SK-N-SH (cell line): ENCODE measurements at regions not wholly inside any gene's neighbourhood (a gene's known extent, or its start where the extent isn't known, plus 50 kb on each side); places are given as distances from the start of the nearest gene placed in this dataset.

Experiments
- CTCF ChIA-PET: fragments of 300-600, 350-600 bp; formaldehyde crosslinking; extraction: SDS; loops from one replicate; lab custom pipeline; 2021; lab: Yijun Ruan, JAX
- POLR2A ChIA-PET: fragments of 350-600 bp; sonication (Branson Sonifier 250); formaldehyde crosslinking; extraction: SDS; loops from one replicate; lab custom pipeline; 2020; ENCODE audit warnings: antibody characterized with exemption, inconsistent platforms; lab: Yijun Ruan, JAX
- DNase-seq: peaks from one replicate; pipeline ENCODE4 v3.0.0; 2012
- H2AFZ ChIP-seq: fragments of 200-600 bp; sonication (generic); 2 replicates; pipeline ENCODE4 v1.8.1; 2016; ENCODE audit warnings: antibody characterized with exemption, mild to moderate bottlenecking, low read depth
- H3F3A ChIP-seq: fragments of 200-600 bp; sonication (generic); replicated peaks from 2 replicates; pipeline ENCODE3; 2016; ENCODE audit warnings: antibody characterized with exemption, mild to moderate bottlenecking; ENCODE audit not compliant: insufficient read depth
- H3K27ac ChIP-seq, 2 experiments: fragments of 200-500 bp in 1 of 2; fragments of 200-600 bp in 1 of 2; sonication (Bioruptor generic) in 1 of 2; sonication (generic), shearing (Covaris generic) in 1 of 2; 2 replicates each; pipeline versions ENCODE4 v1.5.1 to v1.6.1; 2014 to 2016; ENCODE audit warnings: low read depth in 2 of 2, inconsistent platforms in 1 of 2, low read length in 1 of 2, mild to moderate bottlenecking in 1 of 2, mixed read lengths in 1 of 2
- H3K27me3 ChIP-seq: fragments of 200-600 bp; sonication (generic), shearing (Covaris generic); 2 replicates; pipeline ENCODE4 v1.6.1; 2016; ENCODE audit warnings: mixed run types; ENCODE audit not compliant: insufficient read depth
- H3K36me3 ChIP-seq, 2 experiments: fragments of 200-500 bp in 1 of 2; fragments of 200-600 bp in 1 of 2; sonication (Bioruptor generic) in 1 of 2; sonication (generic) in 1 of 2; replicated peaks in 1 of 2; 2 replicates each; pipeline versions ENCODE3 to v1.5.1; 2014 to 2016; ENCODE audit warnings: low read length in 1 of 2, mild to moderate bottlenecking in 1 of 2; ENCODE audit not compliant: insufficient read depth in 2 of 2, control insufficient read depth in 1 of 2
- H3K4me1 ChIP-seq, 2 experiments: fragments of 200-500 bp in 1 of 2; fragments of 200-600 bp in 1 of 2; sonication (Bioruptor generic) in 1 of 2; sonication (generic), shearing (Covaris generic) in 1 of 2; 2 replicates each; pipeline versions ENCODE4 v1.5.1 to v1.6.1; 2014 to 2016; ENCODE audit warnings: low read depth in 1 of 2, low read length in 1 of 2, mixed run types in 1 of 2; ENCODE audit not compliant: insufficient read depth in 2 of 2, control insufficient read depth in 1 of 2
- H3K4me2 ChIP-seq: fragments of 200-600 bp; sonication (generic), shearing (Covaris generic); 2 replicates; pipeline ENCODE4 v1.6.1; 2017; ENCODE audit warnings: mixed run types
- H3K4me3 ChIP-seq, 2 experiments: fragments of 200-500 bp in 1 of 2; fragments of 200-600 bp in 1 of 2; sonication (Bioruptor generic) in 1 of 2; sonication (generic), shearing (Covaris generic) in 1 of 2; 2 replicates each; pipeline versions ENCODE4 v1.5.1 to v1.8.1; 2014 to 2016; ENCODE audit warnings: low read depth in 2 of 2, inconsistent platforms in 1 of 2, low read length in 1 of 2, mild to moderate bottlenecking in 1 of 2, mixed read lengths in 1 of 2, moderate library complexity in 1 of 2
- H3K79me2 ChIP-seq: fragments of 200-600 bp; sonication (generic); 2 replicates; pipeline ENCODE4 v1.8.1; 2017; ENCODE audit warnings: mild to moderate bottlenecking; ENCODE audit not compliant: insufficient read depth
- H3K9ac ChIP-seq: fragments of 200-600 bp; sonication (generic); 2 replicates; pipeline ENCODE4 v1.6.1; 2017; ENCODE audit warnings: mixed run types
- H3K9me2 ChIP-seq: fragments of 200-600 bp; sonication (generic); 2 replicates; pipeline ENCODE4 v1.6.1; 2017; ENCODE audit warnings: mixed run types
- H3K9me3 ChIP-seq: fragments of 200-600 bp; sonication (generic); 2 replicates; pipeline ENCODE4 v1.6.1; 2017; ENCODE audit warnings: mixed run types, mild to moderate bottlenecking, moderate library complexity
- H4K20me1 ChIP-seq: fragments of 200-600 bp; sonication (generic); 2 replicates; pipeline ENCODE4 v1.6.1; 2017; ENCODE audit warnings: mild to moderate bottlenecking, mixed run types; ENCODE audit not compliant: insufficient read depth
- ELF1 ChIP-seq: IDR thresholded peaks from 2 replicates; pipeline ENCODE4 v1.4.0; 2012
- EZH2phosphoT487 ChIP-seq: fragments of 200-600 bp; sonication (generic); IDR thresholded peaks from 2 replicates; pipeline ENCODE4 v1.6.1; 2017; ENCODE audit warnings: low read depth, mixed run types, mild to moderate bottlenecking, antibody characterized with exemption, moderate library complexity, borderline replicate concordance
- FOSL2 ChIP-seq: IDR thresholded peaks from 2 replicates; pipeline ENCODE4 v1.4.0; 2012; ENCODE audit warnings: low read depth, mild to moderate bottlenecking, moderate library complexity, borderline replicate concordance
- GABPA ChIP-seq: IDR thresholded peaks from 2 replicates; pipeline ENCODE4 v1.4.0; 2012; ENCODE audit warnings: low read depth, mild to moderate bottlenecking
- GATA2 ChIP-seq: sonication (generic); formaldehyde crosslinking; IDR thresholded peaks from 2 replicates; pipeline ENCODE4 v1.5.0; 2020; ENCODE audit warnings: mild to moderate bottlenecking, missing genetic modification reagents
- MEF2A ChIP-seq: IDR thresholded peaks from 2 replicates; pipeline ENCODE4 v1.4.0; 2012; ENCODE audit warnings: low read depth, borderline replicate concordance
- NFIC ChIP-seq: IDR thresholded peaks from 2 replicates; pipeline ENCODE4 v1.4.0; 2012; ENCODE audit warnings: borderline replicate concordance
- NRF1 ChIP-seq: IDR thresholded peaks from 2 replicates; pipeline ENCODE4 v1.6.1; 2012; ENCODE audit warnings: low read depth, mild to moderate bottlenecking, low read length
- RFX5 ChIP-seq: IDR thresholded peaks from 2 replicates; pipeline ENCODE4 v1.6.1; 2012; ENCODE audit warnings: mild to moderate bottlenecking, improper control_type of control experiment, low read length
- SIN3A ChIP-seq: IDR thresholded peaks from 2 replicates; pipeline ENCODE4 v1.6.1; 2012; ENCODE audit warnings: low read depth, mild to moderate bottlenecking, low read length, moderate library complexity, borderline replicate concordance
- YY1 ChIP-seq: IDR thresholded peaks from 2 replicates; pipeline ENCODE4 v1.4.0; 2012; ENCODE audit warnings: low read depth, mild to moderate bottlenecking
- WGBS: methylation state at CpG from one replicate; pipeline ENCODE4 v1.1.6; 2017; ENCODE audit warnings: low lambda C conversion rate; 5-methylcytosine and 5-hydroxymethylcytosine counted together
- TF ChIP-seq, protein P1 (sequence below): IDR thresholded peaks from 2 replicates; pipeline ENCODE4 v1.4.0; 2012; ENCODE audit warnings: low read depth, borderline replicate concordance
- TF ChIP-seq, protein P2 (sequence below): fragments of 150-350 bp; IDR thresholded peaks from 2 replicates; pipeline ENCODE4 v1.6.1; 2017; ENCODE audit warnings: antibody characterized with exemption, low read length, low read depth, borderline replicate concordance

DNA sequence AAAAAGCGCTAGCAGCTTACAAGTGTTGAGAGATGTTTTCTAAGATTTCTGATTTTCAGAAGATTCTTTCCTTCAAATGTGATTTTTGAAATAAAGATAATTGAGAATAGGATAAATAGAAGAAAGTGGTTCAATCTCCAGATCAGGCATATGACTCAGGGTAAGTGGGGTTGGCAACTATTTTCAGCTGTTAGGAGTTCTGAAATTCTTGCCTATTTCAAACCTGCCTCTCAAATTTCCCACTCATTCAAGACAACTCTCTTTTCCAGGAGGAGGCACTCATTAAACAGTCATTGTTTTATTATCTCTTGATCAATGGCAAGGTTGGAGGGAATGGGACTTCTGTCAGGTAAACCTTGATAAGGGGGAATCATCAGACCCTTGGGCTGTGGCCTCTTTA is 138.9 kb downstream of the HNMT start:
- Histone ChIP-seq H3K36me3 (no peaks in the 10 kb centered on the region), H3K4me1 (0 out of 4 replicates have a peak, but pooled peaks cover 0 to 8% of the 10 kb centered on the region in 2 experiments), H3K27me3 (no peaks in the 10 kb centered on the region), H3K27ac (no peak overlapping the region), H3K9me3 (no peaks in the 10 kb centered on the region), H3K4me3 (no peak overlapping the region), H3K4me2 (no peak overlapping the region), H3F3A (peaks cover 13% of the 10 kb centered on the region), H3K9me2 (no peaks in the 10 kb centered on the region), H3K79me2 (no peaks in the 10 kb centered on the region), H4K20me1 (no peaks in the 10 kb centered on the region), H3K9ac (no peak overlapping the region), H2AFZ (no peak overlapping the region)
- 95% methylated on average over 1 of the region's 1 CpG for WGBS
- no peak for TF ChIP-seq YY1
- TF ChIP-seq RFX5: no peak
- TF ChIP-seq SIN3A: no peak
- no peak for TF ChIP-seq FOSL2
- no peak for TF ChIP-seq GABPA
- TF ChIP-seq NRF1: no peak
- TF ChIP-seq EZH2phosphoT487: no peak
- no peak for TF ChIP-seq GATA2
- no peak for TF ChIP-seq ELF1
- TF ChIP-seq, protein P1, sequence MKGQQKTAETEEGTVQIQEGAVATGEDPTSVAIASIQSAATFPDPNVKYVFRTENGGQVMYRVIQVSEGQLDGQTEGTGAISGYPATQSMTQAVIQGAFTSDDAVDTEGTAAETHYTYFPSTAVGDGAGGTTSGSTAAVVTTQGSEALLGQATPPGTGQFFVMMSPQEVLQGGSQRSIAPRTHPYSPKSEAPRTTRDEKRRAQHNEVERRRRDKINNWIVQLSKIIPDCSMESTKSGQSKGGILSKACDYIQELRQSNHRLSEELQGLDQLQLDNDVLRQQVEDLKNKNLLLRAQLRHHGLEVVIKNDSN: no peak
- TF ChIP-seq MEF2A: no peak
- TF ChIP-seq NFIC: no peak
- DNase-seq: no peak
- ChIA-PET POLR2A (no interaction called here), CTCF (no interaction called here)

DNA sequence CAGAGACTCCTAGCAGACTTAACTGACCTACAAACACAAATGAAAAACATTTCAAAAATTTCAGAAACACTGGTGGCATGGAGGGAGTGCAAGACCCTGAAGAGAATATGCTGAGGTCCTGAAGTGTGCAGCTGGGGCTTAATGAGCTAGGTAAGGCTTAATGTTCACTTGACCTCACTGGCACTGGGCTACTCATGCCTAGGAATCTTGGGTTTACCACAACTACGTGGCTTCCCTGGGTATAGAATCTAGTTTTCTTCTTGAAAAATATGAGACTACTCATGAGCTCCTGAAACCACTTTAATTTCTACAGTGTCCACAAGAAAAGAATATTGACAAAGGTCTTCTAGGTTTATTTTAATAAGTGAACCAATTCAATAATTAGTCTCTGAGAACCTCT is 139.8 kb downstream of the HNMT start:
- no peaks in the 10 kb centered on the region for H3K9me2 ChIP-seq
- H3K4me3 ChIP-seq: no peak overlapping the region
- no peak overlapping the region for H2AFZ ChIP-seq
- H3K9ac ChIP-seq: no peak overlapping the region
- 0 out of 4 replicates have a peak, but pooled peaks cover 0 to 8% of the 10 kb centered on the region in 2 experiments for H3K4me1 ChIP-seq
- ChIA-PET POLR2A (no interaction called here), CTCF (no interaction called here)
- no peaks in the 10 kb centered on the region for H4K20me1 ChIP-seq
- no peaks in the 10 kb centered on the region for H3K36me3 ChIP-seq
- WGBS: 100% methylated on average over 1 of the region's 1 CpG
- peaks cover 13% of the 10 kb centered on the region for H3F3A ChIP-seq
- no peak for DNase-seq
- no peaks in the 10 kb centered on the region for H3K9me3 ChIP-seq
- TF ChIP-seq NRF1: no peak
- TF ChIP-seq, protein P2, sequence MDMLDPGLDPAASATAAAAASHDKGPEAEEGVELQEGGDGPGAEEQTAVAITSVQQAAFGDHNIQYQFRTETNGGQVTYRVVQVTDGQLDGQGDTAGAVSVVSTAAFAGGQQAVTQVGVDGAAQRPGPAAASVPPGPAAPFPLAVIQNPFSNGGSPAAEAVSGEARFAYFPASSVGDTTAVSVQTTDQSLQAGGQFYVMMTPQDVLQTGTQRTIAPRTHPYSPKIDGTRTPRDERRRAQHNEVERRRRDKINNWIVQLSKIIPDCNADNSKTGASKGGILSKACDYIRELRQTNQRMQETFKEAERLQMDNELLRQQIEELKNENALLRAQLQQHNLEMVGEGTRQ: no peak
- no peak for TF ChIP-seq MEF2A
- no peak for TF ChIP-seq RFX5
- H3K27me3 ChIP-seq: no peaks in the 10 kb centered on the region
- H3K79me2 ChIP-seq: no peaks in the 10 kb centered on the region
- no peak overlapping the region for H3K4me2 ChIP-seq
- no peak overlapping the region for H3K27ac ChIP-seq
